Activated CD4-positive, alpha-beta T cell treated with anti-CD3 and anti-CD28 coated beads, Interleukin-2, amount 50 U/mL, for 4 hours (primary cell): ENCODE measurements at regions not wholly inside any gene's neighbourhood (a gene's known extent, or its start where the extent isn't known, plus 50 kb on each side); places are given as distances from the start of the nearest gene placed in this dataset.
"Not testable (repeated sequence)": the region's sequence is repeated elsewhere in the genome, so short reads cannot be mapped to it uniquely, and the experiment has no call there.

Source experiments
- DNase-seq, 2 experiments: peaks; one replicate each; pipeline ENCODE4 v3.0.0-alpha.2; 2020

DNA sequence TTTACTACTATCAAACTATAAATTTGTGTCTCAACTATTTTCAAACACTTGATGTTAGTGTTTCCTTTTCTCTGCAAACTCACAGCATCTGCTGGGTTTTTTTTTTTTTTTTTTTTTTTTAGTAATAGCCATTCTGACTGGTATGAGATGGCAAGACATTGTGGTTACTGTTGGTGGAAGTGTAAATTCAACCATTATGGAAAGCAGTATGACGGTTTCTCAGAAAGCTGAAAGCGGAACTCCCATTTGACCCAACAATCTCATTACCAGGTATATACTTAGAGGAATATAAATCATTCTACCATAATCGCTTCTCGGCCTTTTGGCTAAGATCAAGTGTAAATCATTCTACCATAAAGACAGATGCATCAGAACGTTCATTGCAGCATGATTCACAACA is 608.3 kb upstream of the ZP4 start:
- no peak for DNase-seq

DNA sequence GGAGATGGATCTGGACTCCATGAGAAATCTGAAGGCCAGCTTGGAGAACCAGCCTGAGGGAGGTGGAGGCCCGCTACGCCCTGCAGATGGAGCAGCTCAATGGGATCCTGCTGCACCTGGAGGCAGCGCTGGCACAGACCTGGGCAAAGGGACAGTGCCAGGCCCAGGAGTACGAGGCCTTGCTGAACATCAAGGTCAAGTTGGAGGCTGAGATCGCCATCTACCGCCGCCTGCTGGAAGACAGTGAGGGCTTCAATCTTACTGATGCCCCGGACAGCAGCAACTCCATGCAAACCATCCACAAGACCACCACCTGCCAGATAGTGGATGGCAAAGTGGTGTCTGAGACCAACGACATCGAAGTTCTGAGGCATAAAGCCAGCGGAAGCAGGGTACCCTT is 601.5 kb upstream of the ZP4 start:
- DNase-seq = no peak

DNA sequence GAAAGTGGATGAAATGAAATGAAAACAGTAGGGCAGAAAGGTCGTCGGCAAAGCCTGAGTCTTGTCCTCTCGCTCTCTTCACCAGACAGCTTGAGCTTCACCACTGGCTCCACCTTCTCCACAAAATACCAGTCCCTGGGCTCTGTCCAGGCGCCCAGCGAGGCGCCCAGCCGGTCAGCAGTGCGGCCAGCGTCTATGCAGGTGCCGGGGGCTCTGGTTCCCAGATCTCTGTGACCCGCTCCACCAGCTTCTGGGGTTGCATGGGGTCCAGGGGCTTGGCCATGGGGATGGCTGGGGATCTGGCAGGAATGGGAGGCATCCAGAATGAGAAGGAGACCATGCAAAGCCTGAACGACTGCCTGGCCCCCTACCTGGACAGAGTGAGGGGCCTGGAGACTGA is 600.5 kb upstream of the ZP4 start:
- DNase-seq = no peak

DNA sequence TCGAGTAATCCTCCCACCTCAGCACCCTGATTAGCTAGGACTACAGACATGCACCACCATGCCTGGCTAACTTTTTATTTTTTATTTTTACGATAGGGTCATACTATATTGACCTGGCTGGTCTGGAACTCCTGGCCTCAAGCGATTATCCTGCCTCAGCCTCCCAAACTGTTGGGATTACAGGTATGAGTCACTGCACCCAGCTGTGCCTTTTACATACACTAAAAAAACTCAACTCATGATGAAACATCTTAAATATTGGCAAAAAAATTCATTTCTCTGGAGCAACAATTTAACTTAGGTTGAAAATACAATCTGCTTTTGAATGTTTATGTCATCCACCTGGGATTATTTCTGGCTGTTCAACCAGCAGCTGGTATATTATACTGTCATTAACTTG is 598.3 kb upstream of the ZP4 start:
- no peak for DNase-seq

DNA sequence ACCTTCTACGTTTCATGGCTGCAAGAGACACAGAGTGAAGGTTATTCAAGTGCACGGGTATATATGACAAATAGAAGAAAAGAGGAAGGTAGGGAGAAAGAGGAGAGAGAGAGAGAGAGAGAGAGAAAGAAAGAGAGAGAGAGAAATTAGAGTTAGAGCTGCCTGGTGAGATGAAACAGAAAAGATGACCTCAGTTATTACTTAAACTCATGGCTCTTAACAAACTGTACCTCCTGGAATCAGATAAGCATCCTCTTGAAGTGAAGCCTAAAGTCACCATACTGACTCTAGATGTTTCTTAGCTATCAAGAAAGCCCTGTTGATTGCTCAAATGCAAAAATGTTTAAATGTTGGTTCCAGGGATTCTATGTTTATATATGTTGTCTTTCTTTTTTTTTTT is 597.7 kb upstream of the ZP4 start:
- no peak for DNase-seq

DNA sequence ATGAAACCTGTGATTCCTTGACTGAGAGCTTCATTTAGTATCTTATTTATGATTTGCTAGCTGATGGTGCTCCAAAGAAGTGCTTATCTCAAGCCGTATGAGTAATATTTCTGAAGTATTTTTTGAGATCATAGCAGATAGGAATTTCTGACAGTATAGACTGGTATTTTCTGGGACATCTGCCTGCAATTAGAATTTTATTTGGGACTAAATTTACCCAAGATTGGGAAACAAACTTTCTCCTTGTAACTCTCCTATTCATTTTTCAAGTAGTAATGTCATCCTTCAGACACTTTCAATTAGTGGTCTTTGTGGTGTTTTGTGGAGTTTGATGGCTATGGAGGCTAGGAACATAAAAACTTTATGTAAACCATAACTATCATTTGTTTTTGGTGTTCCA is 597.2 kb upstream of the ZP4 start:
- DNase-seq = no peak

DNA sequence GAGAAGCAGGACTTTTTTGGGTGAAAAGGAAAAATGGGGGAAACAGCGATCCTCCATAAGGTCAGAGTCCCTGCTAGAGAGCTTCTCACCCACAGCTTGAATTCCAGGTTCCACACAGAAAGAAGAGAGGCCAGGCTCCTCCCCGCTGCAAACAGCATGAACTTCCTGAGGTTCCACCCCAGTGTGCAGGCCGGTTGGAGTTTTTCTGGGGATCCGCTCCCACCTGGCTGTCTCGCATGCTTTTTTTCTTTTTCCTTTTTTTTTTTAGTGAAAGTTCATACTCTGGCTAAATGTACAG is 595.1 kb upstream of the ZP4 start:
- DNase-seq = no peak

DNA sequence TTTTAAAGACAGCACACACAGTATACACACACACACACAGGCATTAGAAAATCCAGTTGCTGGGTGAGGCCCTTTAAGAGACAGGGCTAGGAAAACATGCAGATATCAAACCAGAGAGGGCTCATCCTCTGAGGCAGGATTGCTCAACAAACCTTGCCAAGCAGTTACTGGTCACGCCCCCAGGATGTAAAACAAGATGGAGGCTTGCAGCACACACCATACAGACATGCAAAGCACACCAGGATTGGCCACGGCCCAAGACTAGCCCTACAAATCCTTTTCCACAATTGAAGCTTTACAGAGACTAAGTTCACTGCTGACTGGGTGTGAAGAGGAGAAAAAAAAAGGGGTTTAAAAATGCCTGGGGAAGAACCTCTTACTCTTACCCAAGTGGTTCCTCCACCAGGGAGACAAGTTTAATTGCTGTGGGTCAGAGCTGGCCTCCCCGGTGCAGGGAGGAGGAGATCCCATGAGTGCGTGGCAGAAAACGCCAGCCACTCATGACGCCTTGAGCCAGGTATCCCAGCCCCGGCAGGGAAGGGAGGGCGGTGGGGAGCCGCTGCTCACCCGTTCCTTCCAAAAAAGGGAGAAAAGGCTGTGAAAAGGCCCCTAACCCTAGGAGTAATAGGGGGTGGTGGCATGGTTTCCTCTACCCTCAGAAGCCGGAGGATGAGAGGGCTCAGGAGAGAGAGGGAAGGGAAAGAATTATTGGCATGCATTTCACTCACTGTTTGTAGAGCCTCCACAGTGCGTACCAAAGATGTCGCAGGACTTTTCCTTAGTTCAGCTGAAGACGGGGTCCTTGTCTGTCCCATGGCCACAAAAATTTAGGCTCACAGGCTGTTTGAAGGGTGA is 594.6 kb upstream of the ZP4 start:
- DNase-seq = no peak

DNA sequence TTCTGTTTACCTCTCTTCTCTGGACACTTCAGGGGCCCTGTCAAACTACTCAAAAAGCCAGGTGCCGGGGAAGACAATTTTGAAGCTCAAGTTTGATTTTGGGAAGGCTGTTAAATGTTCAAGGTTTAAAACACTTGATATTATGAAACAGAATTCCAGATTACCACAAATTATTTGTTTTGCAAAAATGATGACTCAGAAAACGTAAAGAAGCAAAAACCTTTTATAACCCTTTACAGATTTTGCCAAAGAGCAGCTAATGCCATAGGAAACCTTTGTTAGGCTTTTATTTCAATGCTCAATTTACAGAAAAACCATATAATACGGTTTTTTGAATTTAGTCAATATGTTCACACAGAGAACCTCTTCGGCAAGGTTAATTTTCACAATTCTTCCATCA is 593.4 kb upstream of the ZP4 start:
- DNase-seq = no peak

DNA sequence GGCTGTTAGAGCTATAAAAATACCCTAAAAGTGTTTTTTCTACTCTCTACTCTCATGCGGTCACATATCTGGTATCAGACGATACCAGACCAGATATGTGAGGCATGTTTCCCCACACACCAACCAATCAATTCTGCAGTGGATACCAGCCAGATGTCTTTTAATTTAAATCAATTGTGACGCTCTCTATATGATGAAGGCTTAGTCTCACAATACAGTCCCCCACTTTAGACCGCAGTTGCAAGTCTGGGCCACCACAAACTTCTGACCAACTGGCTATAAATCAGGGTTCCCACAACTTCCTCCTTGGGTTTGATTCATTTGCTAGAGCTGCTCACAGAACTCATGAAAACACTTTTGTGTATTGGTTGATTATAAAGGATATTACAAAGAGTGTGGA is 586.1 kb upstream of the ZP4 start:
- DNase-seq = no peak

DNA sequence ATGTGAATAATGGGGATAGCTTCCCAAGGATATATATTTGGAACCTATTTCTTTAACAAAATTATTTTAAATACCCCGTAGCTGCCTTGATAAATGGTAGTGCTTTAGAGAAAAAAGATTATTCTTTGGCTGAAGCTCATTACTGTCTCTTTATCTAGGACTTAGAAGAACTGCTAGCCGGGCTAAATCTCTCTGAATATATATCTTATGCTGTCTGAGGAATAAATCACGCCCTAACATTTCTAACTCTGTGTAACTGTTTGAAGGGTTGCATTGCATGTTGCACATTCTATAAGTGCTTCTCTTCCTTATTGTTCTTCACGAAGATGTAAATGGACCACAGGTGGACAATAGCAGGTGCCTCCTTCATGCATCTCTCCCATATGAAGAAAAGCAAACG is 585.0 kb upstream of the ZP4 start:
- DNase-seq = no peak

DNA sequence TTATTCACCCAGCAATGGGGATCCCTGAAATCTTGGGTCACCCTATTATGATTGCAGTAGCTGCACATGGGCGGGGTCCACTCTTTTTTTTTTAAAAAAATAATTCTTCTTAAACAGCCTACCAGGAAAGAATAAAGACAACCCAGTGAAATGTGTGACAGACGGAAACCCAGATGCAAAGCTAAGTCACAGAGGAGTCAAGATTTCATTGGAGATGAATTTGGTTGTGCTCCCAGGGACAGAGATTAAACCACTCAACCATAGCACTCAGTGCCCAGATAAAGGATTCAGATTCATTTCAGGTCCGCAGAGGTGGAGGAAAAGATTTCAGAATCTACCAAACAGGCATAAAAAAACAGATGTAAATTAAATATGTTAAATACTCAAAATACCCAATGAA is 583.5 kb upstream of the ZP4 start:
- no peak for DNase-seq

DNA sequence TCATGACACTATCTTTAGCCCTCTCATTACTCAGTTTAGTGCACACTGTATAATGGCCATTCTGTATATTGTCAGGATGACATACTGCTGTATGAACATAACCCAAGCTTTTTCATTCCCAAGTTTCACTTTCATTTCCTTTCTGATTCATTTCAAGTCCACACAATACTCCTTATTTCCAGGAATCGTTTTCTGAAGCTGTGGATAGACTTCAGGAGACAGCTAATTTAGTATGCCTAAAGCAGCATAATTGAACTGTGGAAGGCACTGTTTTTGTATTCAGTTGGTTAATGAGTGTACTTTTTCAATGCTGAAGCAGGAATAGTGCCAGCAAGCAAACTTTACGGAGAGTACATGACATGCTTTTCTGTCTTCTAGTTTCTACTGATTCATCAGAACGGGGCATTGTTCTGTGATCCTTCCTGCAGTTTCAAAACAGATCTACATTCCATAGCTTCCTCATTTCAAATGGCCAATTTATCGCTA is 578.5 kb upstream of the ZP4 start:
- no peak for DNase-seq

DNA sequence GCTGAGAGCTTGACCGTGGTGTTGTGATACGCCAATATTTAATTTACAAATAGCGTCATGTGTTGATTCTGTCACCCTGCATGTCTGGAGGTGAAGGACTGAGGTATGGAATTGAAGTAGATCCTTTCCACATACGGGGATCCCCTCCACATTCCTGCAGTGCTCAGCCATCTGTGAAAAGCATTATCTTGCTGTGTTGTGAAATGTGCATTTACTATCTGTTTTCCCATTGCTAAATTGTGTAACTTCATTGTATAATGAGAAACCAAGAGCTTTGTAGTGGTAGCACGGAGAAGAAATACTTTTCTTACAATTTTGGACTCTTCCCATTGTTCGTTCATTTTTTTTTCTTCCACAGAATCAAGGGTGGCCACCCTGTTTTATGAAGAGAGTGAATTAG is 577.3 kb upstream of the ZP4 start:
- DNase-seq = no peak

DNA sequence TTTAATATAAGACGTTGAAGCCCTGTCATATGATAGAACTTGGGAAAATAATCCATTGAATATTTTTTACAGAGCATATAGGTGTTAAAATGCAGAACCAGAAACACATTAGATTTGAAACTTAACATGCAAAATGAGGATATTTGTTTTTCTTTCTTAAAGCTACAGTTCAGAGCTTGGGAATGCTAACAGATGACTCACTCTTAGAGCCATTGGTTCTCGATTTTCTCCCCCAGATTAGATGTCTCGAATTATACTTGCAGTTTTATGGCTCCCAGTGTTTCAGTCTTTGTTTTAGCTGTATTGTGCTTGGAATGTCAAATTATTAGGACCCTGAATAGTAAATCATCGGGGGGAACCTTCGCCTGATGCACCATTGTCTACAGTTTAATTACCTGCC is 575.7 kb upstream of the ZP4 start:
- no peak for DNase-seq

DNA sequence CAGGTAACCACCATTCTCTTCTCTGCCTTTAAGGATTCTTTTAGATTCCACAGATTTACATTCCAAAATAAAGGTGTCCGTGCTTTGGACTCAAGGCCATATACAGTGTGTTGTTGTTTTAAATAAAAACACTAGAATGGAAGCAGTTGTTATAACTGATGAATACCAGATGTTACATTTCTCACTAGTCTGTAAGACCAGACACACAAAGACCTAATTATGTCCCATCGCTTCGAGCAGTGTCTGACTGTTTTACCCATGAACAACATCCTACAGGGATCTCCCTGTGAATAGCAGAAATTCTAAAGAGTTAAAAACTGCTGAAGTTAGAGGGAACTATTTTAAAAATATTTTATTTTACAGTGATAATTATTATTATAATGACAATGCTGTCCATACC is 574.7 kb upstream of the ZP4 start:
- DNase-seq = no peak

DNA sequence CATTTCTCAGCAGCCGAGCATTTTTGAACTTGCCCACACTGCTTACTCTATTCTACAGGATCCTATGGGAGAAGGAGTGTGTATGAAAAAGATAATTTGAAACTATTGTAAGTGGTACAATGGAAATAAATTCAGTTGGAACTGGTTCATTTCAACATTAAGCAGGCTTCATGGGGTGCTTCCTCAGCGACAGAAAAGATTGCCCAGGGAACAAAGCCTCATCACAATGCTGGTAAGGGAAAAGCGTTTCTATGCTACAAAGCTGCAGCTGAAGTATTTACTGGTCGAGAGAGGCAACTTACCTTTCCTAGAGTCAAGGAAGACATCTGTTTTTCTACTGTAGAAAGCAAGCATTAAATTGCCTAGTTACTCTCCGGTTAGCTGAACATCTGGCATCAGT is 568.2 kb upstream of the ZP4 start:
- no peak for DNase-seq

DNA sequence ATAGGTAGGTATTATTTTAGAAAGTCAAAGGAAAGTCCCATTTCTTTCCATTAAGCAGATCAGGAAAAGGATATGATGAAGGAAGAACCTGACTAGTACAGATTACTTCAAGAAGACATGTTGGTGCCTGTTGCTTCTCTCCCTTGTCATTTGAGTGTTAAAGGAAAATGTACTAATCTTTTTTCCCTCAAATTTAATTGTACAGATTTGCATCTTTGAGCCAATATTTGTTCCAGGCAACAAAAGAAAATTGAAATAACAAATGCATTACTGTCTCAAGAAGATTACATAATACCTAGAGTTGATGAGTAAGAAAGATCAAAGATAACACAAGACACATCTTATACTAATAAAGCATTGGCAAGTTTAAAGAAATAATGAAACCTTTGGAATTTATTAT is 566.9 kb upstream of the ZP4 start:
- no peak for DNase-seq

DNA sequence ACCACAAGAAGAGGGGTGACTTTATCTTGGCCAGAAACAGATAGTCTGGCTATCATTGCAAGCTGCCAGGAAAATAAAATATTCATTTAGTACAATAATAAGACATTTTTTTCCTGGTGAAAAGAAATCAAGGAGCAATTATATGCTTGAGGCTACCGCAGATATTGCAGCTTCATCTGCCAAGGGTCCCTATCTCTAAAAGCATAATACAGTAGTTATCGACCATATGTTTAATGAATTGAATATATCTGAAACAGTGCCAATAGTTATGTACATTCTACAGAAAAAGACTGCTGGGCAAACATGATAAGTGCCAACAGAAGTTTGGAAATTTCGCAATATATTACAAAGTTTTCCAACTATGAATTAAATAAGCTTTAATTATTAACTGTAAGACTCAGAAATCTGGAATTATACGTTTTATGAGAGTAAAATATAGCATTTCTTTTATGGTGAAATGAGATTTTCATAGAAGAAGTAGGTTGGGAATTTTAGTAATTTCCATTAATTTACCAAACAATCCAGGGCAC is 561.1 kb upstream of the ZP4 start:
- no peak for DNase-seq

DNA sequence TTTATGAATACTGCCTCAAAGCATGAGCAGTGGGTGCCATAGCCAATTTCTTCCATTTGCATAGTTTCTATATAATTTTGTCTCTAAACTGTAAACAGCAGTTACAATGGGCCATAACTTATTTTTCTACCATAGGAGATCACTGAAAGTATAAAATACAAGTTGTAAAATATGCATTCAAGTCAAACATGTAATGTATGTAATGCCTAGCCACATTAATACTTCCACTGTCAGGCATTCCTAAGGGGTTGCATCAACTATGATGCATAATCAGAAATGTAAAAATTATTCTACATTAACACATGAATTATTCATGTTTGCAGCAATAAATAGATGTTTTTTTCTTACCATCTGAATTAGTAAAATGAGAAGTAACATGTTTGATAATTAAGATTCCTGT is 560.3 kb upstream of the ZP4 start:
- DNase-seq = no peak

DNA sequence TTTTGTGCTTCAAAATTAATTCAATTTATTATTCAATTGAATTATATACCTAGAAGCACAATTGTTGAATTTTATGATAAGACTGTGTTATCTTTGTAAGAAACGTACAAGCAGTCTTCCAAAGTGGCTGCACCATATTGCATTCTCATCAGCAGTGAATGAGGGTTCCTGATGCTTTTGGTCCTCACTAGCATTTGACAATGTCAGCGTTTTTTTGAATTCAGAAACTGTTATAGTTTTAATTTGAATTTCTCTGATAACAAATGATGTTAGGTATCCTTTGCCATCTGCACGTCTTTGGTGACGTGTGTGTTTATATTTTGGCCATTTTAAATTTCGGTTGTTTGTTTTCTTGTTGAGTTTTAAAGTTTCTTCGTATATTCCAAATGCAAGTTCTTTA is 553.0 kb upstream of the ZP4 start:
- no peak for DNase-seq

DNA sequence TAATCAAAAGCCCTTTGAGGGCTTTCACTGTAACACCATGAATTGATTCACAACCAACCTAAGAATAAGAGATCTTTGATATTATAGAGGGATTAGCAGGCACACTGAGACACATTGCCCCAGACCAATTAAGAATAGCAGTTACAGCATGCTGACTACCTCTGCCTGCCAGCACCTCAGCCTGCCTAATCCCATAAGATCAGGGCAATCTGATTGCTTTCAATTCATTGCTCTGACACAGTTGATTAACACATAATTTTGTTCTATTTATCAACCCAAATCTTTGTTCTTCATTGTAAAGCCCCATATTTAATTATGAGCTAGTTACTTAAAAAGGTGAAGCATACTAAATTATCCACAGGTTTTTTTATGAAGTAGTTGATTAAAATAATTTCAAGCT is 548.8 kb upstream of the ZP4 start:
- DNase-seq = no peak

DNA sequence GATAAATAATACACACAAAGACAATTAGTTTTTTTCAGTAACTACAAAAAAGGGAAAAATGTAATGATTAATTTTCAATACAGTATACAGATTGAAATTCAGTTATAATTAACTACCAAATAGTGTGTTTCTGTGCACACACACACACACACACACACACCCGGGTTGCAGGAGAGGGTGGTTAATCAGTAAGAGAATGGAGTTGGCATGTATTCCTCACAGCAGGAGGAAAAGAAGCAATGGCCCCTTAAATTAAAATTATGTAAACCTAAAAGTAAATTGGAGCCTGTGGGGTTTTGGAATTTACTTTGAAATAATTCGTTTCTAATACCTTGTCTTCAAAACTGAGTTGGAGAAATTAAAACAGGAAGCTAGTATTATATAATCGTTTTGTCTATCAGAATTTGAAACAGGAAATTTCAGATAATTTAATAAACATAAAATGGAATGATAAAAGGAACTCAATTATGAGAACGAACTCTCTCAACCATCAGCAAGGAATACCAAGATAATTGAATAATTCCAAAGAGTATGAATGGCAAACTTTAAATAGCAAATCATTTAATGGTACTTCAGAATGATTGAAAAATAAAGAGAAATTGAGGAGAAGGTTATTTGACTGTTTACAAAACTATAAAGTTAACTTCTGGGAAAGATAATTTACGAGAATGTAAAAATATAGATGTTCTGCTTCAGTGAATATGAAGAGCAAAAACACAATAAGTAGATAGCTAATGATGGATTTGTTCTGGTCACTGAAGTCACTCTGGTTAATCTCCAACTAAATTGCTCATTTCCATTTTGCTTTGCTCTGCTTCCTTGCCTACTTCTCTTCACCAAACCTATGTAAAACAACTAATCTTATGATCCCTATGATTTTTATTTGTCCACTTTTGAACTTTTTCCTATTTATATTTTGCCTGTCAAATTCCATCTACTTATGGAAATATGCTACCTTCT is 547.9 kb upstream of the ZP4 start:
- no peak for DNase-seq

DNA sequence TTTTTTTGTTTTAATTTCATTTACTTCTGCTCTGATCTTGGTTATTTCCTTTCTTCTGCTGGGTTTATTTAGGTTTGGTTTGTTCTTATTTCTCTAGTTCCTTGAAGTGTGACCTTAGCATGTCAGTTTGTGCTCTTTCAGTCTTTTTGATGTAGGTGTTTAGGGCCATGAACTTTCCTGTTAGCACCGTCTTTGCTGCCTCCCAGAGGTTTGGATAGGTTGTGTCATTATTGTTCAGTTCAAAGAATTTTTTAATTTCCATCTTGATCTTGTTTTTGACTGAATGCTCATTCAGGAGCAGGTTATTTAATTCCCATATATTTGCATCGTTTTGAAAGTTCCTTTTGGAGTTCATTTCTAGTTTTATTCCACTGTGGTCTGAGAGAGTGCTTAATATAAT is 539.0 kb upstream of the ZP4 start:
- not testable (repeated sequence) for DNase-seq
